B cell (primary cell): ENCODE measurements at regions not wholly inside any gene's neighbourhood (a gene's known extent, or its start where the extent isn't known, plus 50 kb on each side); places are given as distances from the start of the nearest gene placed in this dataset.

Source experiments
- CTCF ChIP-seq: fragments of 200-600 bp; IDR thresholded peaks from one replicate; pipeline ENCODE4 v1.8.0; 2022; ENCODE audit warnings: antibody characterized with exemption, mild to moderate bottlenecking
- EZH2 ChIP-seq: IDR thresholded peaks from 2 replicates; pipeline ENCODE4 v1.6.1; 2012; ENCODE audit warnings: borderline replicate concordance, low read depth, mild to moderate bottlenecking, moderate library complexity, low read length; ENCODE audit not compliant: insufficient read depth, poor library complexity, severe bottlenecking

GRCh38 chr13:109693213-109693612 is 93.2 kb downstream of the IRS2 start:
- TF ChIP-seq CTCF (no peak), EZH2 (no peak)
